ENCODE measurements at regions not wholly inside any gene's neighbourhood (a gene's known extent, or its start where the extent isn't known, plus 50 kb on each side); places are given as distances from the start of the nearest gene placed in this dataset.

- TF ChIP-seq CTCF (conservative IDR thresholded peaks at IDR 0.05 in 1 of 2, IDR thresholded peaks at IDR 0.05 in 1 of 2; ENCODE audit: extremely low read depth in 1 of 2, insufficient read depth in 1 of 2, low read depth in 1 of 2, low read length in 2 of 2) (no peak), EZH2 (IDR thresholded peaks at IDR 0.05; ENCODE audit: borderline replicate concordance, low read length) (no peak)
Observed at GRCh38 chr7:156434706-156435105, 205.9 kb upstream of the RNF32 start.

Data from mammary epithelial cell (primary cell).